Gastroesophageal sphincter (tissue), 3 donors: ENCODE measurements at regions not wholly inside any gene's neighbourhood (a gene's known extent, or its start where the extent isn't known, plus 50 kb on each side); places are given as distances from the start of the nearest gene placed in this dataset.
"Not testable (repeated sequence)": the region's sequence is repeated elsewhere in the genome, so short reads cannot be mapped to it uniquely, and the experiment has no call there.

Experiments
- POLR2AphosphoS5 ChIP-seq: sonication (generic); formaldehyde crosslinking; IDR thresholded peaks from one replicate; pipeline ENCODE4 v1.6.1; 2017; ENCODE audit warnings: antibody characterized with exemption
- TF ChIP-seq, protein P1 (sequence below), 4 experiments: fragments of 200-600 bp in 2 of 4; fragments of 450-650 bp in 2 of 4; sonication (generic) in 1 of 4; IDR thresholded peaks; one replicate each; pipeline ENCODE4 v1.5.1; 2017 to 2019; ENCODE audit warnings: antibody characterized with exemption in 4 of 4, mild to moderate bottlenecking in 2 of 4, moderate library complexity in 2 of 4

DNA sequence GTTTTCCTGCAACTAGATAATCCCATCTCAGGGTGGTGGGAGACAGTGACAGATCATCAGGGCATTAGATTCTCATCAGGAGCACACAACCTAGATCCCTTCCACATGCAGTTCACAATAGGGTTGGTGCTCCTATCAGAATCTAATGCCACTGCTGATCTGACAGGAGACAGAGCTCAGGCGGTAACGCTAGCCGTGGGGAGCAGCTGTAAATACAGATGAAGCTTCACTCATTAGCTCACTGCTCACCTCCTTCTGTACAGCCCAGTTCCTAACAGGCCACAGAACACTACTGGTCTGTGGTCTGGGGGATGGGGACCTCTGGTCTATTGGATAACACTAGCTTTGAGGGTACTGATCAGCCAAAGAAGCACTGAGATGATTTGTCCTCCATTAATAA lies 66.6 kb upstream of the ZNF195 start:
- TF ChIP-seq, protein P1, sequence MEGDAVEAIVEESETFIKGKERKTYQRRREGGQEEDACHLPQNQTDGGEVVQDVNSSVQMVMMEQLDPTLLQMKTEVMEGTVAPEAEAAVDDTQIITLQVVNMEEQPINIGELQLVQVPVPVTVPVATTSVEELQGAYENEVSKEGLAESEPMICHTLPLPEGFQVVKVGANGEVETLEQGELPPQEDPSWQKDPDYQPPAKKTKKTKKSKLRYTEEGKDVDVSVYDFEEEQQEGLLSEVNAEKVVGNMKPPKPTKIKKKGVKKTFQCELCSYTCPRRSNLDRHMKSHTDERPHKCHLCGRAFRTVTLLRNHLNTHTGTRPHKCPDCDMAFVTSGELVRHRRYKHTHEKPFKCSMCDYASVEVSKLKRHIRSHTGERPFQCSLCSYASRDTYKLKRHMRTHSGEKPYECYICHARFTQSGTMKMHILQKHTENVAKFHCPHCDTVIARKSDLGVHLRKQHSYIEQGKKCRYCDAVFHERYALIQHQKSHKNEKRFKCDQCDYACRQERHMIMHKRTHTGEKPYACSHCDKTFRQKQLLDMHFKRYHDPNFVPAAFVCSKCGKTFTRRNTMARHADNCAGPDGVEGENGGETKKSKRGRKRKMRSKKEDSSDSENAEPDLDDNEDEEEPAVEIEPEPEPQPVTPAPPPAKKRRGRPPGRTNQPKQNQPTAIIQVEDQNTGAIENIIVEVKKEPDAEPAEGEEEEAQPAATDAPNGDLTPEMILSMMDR (IDR thresholded peaks at IDR 0.05) = not testable (repeated sequence)
- TF ChIP-seq POLR2AphosphoS5 = not testable (repeated sequence)
